ENCODE measurements at regions not wholly inside any gene's neighbourhood (a gene's known extent, or its start where the extent isn't known, plus 50 kb on each side); places are given as distances from the start of the nearest gene placed in this dataset.

GRCh38 chr6:165880686-165881085 is 217.6 kb upstream of the PDE10A start:
- intact Hi-C loops (cut with micrococcal nuclease; ENCODE audit: unreplicated experiment) = no loop called here
- H3K36me3 ChIP-seq (ENCODE audit: insufficient read depth, low read length, poor library complexity, severe bottlenecking) = no peaks in the 10 kb centered on the region
- H3K27ac ChIP-seq (ENCODE audit: low read depth, low read length, poor library complexity, severe bottlenecking) = no peak overlapping the region
- no peak for DNase-seq (ENCODE audit: low spot score)
- ChIA-PET CTCF (no interaction called here), POLR2A (ENCODE audit: low non-redundant PET) (no interaction called here)
- H3K9me3 ChIP-seq (ENCODE audit: low read depth, low read length, poor library complexity, severe bottlenecking) = no peaks in the 10 kb centered on the region
- peaks cover 44% of the 10 kb centered on the region for H3K27me3 ChIP-seq (replicated peaks; ENCODE audit: insufficient read depth, low read depth, low read length, poor library complexity)
- TF ChIP-seq EZH2 (IDR thresholded peaks at IDR 0.05; ENCODE audit: borderline replicate concordance, low read depth, low read length, poor library complexity, severe bottlenecking) = no peak
- TF ChIP-seq CTCF (conservative IDR thresholded peaks at IDR 0.05; ENCODE audit: low read depth, low read length) = no peak
- H3K4me3 ChIP-seq (ENCODE audit: low read depth, low read length, poor library complexity, severe bottlenecking) = no peak overlapping the region
- no TSS peak for BruUV-seq (replicated peaks)
- H3K4me1 ChIP-seq (ENCODE audit: insufficient read depth, low read length, poor library complexity, severe bottlenecking) = no peaks in the 10 kb centered on the region

GRCh38 chr6:165877773-165878172 is 214.7 kb upstream of the PDE10A start:
- POLR2A ChIA-PET (ENCODE audit: low non-redundant PET) = no interaction called here
- DNase-seq (ENCODE audit: low spot score) = no peak
- H3K4me1 ChIP-seq (ENCODE audit: insufficient read depth, low read length, poor library complexity, severe bottlenecking) = no peaks in the 10 kb centered on the region
- intact Hi-C loops (cut with micrococcal nuclease; ENCODE audit: unreplicated experiment) = no loop called here
- no peak overlapping the region for H3K27ac ChIP-seq (ENCODE audit: low read depth, low read length, poor library complexity, severe bottlenecking)
- TF ChIP-seq CTCF (conservative IDR thresholded peaks at IDR 0.05; ENCODE audit: low read depth, low read length) (no peak), EZH2 (IDR thresholded peaks at IDR 0.05; ENCODE audit: borderline replicate concordance, low read depth, low read length, poor library complexity, severe bottlenecking) (no peak)
- no peaks in the 10 kb centered on the region for H3K36me3 ChIP-seq (ENCODE audit: insufficient read depth, low read length, poor library complexity, severe bottlenecking)
- H3K9me3 ChIP-seq (ENCODE audit: low read depth, low read length, poor library complexity, severe bottlenecking) = no peaks in the 10 kb centered on the region
- H3K4me3 ChIP-seq (ENCODE audit: low read depth, low read length, poor library complexity, severe bottlenecking) = no peak overlapping the region
- peaks cover 73% of the 10 kb centered on the region for H3K27me3 ChIP-seq (replicated peaks; ENCODE audit: insufficient read depth, low read depth, low read length, poor library complexity)
- CTCF ChIA-PET = no interaction called here
- no TSS peak for BruUV-seq (replicated peaks)

GRCh38 chr6:165877192-165877591 is 214.2 kb upstream of the PDE10A start:
- BruUV-seq (replicated peaks) = no TSS peak
- POLR2A ChIA-PET (ENCODE audit: low non-redundant PET) = no interaction called here
- no peaks in the 10 kb centered on the region for H3K36me3 ChIP-seq (ENCODE audit: insufficient read depth, low read length, poor library complexity, severe bottlenecking)
- intact Hi-C loops (cut with micrococcal nuclease; ENCODE audit: unreplicated experiment) = no loop called here
- CTCF ChIA-PET = no interaction called here
- H3K27ac ChIP-seq (ENCODE audit: low read depth, low read length, poor library complexity, severe bottlenecking) = no peak overlapping the region
- H3K4me3 ChIP-seq (ENCODE audit: low read depth, low read length, poor library complexity, severe bottlenecking) = no peak overlapping the region
- TF ChIP-seq EZH2 (IDR thresholded peaks at IDR 0.05; ENCODE audit: borderline replicate concordance, low read depth, low read length, poor library complexity, severe bottlenecking) (no peak), CTCF (conservative IDR thresholded peaks at IDR 0.05; ENCODE audit: low read depth, low read length) (no peak)
- H3K9me3 ChIP-seq (ENCODE audit: low read depth, low read length, poor library complexity, severe bottlenecking) = no peaks in the 10 kb centered on the region
- H3K27me3 ChIP-seq (replicated peaks; ENCODE audit: insufficient read depth, low read depth, low read length, poor library complexity) = peaks cover 79% of the 10 kb centered on the region
- H3K4me1 ChIP-seq (ENCODE audit: insufficient read depth, low read length, poor library complexity, severe bottlenecking) = no peaks in the 10 kb centered on the region
- no peak for DNase-seq (ENCODE audit: low spot score)

Measured in A673 (cell line).